ENCODE measurements at regions not wholly inside any gene's neighbourhood (a gene's known extent, or its start where the extent isn't known, plus 50 kb on each side); places are given as distances from the start of the nearest gene placed in this dataset.

DNA sequence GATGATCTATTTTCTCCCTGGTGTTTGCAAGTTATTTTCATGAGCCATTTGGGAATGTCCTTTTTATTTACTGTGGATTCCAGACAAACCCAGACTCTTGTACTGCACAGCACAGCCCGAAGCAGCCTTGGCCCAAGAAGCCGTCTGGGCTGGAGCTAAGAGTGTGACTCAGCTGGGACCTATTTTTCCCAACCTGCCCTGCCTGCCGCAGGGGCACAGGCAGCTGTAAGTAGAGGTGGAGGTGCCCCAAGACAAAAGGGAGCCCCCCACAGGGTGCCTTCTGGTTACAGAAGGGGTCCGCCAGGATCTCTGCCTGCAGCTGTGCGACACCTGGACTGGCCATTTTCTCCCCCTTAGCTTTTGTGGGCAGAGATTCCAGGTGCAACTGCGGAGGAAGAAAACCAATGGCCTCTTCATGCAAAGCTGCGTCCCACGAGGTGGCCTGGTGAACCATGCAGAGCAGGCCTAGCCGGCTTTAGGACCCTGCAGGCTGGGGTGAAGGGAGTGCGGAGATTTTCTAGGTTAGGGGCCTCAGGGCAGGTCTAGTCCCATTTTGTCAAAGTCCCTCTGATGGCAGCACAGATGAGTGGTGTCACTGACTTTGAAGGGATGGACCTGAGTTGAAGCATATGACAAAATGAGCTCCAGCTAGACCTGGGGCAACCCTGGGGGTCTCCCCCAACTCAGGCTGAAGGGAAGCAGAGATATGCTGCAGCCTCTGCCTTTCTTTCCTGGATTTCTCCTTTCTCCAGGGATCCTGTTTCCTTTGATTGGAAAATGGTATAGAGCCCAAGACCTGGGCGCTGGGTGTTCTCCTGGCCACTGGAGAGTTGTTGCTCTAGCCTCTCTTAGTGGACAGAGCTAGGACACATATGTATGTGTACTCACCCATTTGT lies 131.2 kb downstream of the KLF13 start:
- TF ChIP-seq, protein P1, sequence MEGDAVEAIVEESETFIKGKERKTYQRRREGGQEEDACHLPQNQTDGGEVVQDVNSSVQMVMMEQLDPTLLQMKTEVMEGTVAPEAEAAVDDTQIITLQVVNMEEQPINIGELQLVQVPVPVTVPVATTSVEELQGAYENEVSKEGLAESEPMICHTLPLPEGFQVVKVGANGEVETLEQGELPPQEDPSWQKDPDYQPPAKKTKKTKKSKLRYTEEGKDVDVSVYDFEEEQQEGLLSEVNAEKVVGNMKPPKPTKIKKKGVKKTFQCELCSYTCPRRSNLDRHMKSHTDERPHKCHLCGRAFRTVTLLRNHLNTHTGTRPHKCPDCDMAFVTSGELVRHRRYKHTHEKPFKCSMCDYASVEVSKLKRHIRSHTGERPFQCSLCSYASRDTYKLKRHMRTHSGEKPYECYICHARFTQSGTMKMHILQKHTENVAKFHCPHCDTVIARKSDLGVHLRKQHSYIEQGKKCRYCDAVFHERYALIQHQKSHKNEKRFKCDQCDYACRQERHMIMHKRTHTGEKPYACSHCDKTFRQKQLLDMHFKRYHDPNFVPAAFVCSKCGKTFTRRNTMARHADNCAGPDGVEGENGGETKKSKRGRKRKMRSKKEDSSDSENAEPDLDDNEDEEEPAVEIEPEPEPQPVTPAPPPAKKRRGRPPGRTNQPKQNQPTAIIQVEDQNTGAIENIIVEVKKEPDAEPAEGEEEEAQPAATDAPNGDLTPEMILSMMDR (IDR thresholded peaks at IDR 0.05): no peak
- TF ChIP-seq EP300 (IDR thresholded peaks at IDR 0.05; ENCODE audit: low read depth): no peak
- no peak for TF ChIP-seq POLR2A (IDR thresholded peaks at IDR 0.05)

All from transverse colon (tissue), 3 donors.